Muscle of leg (tissue), 3 donors: ENCODE measurements at regions not wholly inside any gene's neighbourhood (a gene's known extent, or its start where the extent isn't known, plus 50 kb on each side); places are given as distances from the start of the nearest gene placed in this dataset.

Source experiments
- DNase-seq: peaks from one replicate; pipeline ENCODE4 v3.0.0; 2013
- H3K27ac ChIP-seq: one replicate; pipeline ENCODE4 v1.5.1; 2013; ENCODE audit warnings: mild to moderate bottlenecking, low read length, control low read depth
- H3K27me3 ChIP-seq: one replicate; pipeline ENCODE4 v1.6.1; 2013; ENCODE audit warnings: low read length; ENCODE audit not compliant: control insufficient read depth, insufficient read depth
- H3K36me3 ChIP-seq: one replicate; pipeline ENCODE4 v1.6.1; 2013; ENCODE audit warnings: low read length; ENCODE audit not compliant: control insufficient read depth, insufficient read depth
- H3K4me1 ChIP-seq: one replicate; pipeline ENCODE4 v1.6.1; 2013; ENCODE audit warnings: low read length; ENCODE audit not compliant: control insufficient read depth, insufficient read depth
- H3K4me3 ChIP-seq: one replicate; pipeline ENCODE4 v1.5.1; 2013; ENCODE audit warnings: low read length, control low read depth
- H3K9me3 ChIP-seq: replicated peaks from 2 replicates; pipeline ENCODE4 v1.6.1; 2013; ENCODE audit warnings: low read depth, low read length; ENCODE audit not compliant: control insufficient read depth
- WGBS: methylation state at CpG from one replicate; pipeline ENCODE4 v1.1.5; 2013; ENCODE audit warnings: missing lambda C conversion rate; ENCODE audit not compliant: insufficient coverage; 5-methylcytosine and 5-hydroxymethylcytosine counted together

DNA sequence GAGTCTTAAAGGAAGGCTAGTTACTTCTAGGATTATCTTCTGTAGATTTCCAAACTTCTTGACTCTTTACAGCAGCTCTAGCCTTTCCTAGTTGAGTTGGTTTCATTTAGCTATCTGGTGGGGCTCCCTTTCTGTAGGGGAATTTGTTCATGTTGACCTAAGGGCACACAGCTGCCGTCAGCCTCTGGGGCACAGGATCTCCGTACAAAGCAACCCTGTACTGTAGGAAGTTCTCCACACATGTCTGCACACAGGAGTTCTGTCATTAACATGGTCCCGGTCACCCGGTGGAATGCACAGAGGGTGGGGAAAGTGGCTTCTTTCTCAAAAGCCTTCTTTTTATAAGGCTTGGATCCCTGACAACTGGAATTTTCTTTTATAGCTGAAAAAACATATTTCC, 88.7 kb upstream of the TNIK start:
- WGBS, result no CpG with 5 or more reads among the region's 4 CpGs
- peak; percentile 70 for DNase-seq
- peak overlapping the region; percentile 45 for H3K27ac ChIP-seq
- no peak overlapping the region for H3K4me3 ChIP-seq
- no peaks in the 10 kb centered on the region for H3K27me3 ChIP-seq
- no peaks in the 10 kb centered on the region for H3K36me3 ChIP-seq
- H3K4me1 ChIP-seq, result peaks cover 11% of the 10 kb centered on the region
- no peaks in the 10 kb centered on the region for H3K9me3 ChIP-seq

DNA sequence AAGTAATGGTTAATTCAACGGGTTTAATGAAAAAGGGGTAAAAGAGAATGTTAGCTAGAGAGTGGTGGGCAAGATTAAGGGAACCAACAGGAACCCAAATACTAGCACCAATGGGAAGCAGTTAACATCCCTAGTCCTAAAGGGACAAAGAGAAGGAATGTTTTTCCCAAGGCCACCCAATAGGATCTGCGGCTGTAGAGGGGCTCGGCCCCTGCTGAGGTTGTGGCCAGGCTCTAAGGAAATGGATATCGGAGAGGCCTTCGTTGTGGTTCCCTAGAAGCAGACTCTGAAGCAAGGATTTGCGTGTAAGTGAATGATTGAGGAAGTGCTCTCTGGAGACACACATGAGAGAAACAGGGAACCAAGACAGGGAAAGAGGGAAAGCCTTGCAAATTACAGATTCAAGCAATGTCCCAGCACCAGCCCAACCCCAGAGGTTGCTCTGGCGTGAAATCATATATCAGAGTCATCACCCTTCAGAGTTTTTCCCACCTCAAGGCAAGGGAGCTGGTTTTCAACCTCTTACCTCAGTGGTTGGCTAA, 83.6 kb upstream of the TNIK start:
- Histone ChIP-seq H3K27ac (no peak overlapping the region), H3K4me1 (peaks cover 3% of the 10 kb centered on the region), H3K4me3 (no peak overlapping the region), H3K27me3 (no peaks in the 10 kb centered on the region), H3K36me3 (no peaks in the 10 kb centered on the region), H3K9me3 (no peaks in the 10 kb centered on the region)
- DNase-seq, result no peak
- WGBS, result 77% methylated on average over 4 of the region's 7 CpGs

DNA sequence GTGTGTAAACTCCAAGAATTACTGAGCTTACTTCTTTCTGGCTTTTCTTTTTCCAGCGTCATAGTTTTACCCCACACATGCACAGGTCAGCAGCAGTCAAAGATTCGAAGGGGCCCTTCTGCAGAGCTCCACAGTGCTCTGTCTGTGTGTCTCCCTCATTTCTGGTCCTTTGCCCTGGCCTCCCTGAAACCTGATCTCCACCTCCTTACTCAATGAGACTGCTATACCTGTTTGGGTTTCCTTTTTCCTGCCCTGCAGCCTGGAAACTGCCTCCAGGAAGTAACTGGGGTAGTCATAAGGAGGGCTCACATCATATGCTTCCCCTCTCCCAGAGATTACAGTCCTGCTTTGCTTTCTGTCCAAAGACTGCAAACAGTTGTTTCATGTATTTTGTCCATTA, 82.8 kb upstream of the TNIK start:
- WGBS, result 10% methylated on average over 2 of the region's 2 CpGs
- DNase-seq, result no peak
- Histone ChIP-seq H3K4me1 (no peaks in the 10 kb centered on the region), H3K27ac (no peak overlapping the region), H3K4me3 (no peak overlapping the region), H3K36me3 (no peaks in the 10 kb centered on the region), H3K9me3 (no peaks in the 10 kb centered on the region), H3K27me3 (no peaks in the 10 kb centered on the region)

- Histone ChIP-seq H3K27me3 (no peaks in the 10 kb centered on the region), H3K4me3 (no peak overlapping the region), H3K9me3 (no peaks in the 10 kb centered on the region), H3K4me1 (no peaks in the 10 kb centered on the region), H3K36me3 (no peaks in the 10 kb centered on the region), H3K27ac (no peak overlapping the region)
- DNase-seq, result no peak
Observed at GRCh38 chr3:171541647-171542046, 81.4 kb upstream of the TNIK start.

GRCh38 chr3:171541181-171541580, 81.0 kb upstream of the TNIK start:
- Histone ChIP-seq H3K4me1 (no peaks in the 10 kb centered on the region), H3K27ac (no peak overlapping the region), H3K27me3 (no peaks in the 10 kb centered on the region), H3K36me3 (no peaks in the 10 kb centered on the region), H3K9me3 (no peaks in the 10 kb centered on the region), H3K4me3 (no peak overlapping the region)
- no peak for DNase-seq
- WGBS, result no CpG with 5 or more reads among the region's 2 CpGs

- no peak for DNase-seq
- whole genome bisulfite sequencing, result no CpG with 5 or more reads among the region's 2 CpGs
- H3K9me3 ChIP-seq, result no peaks in the 10 kb centered on the region
- no peak overlapping the region for H3K4me3 ChIP-seq
- no peaks in the 10 kb centered on the region for H3K4me1 ChIP-seq
- no peak overlapping the region for H3K27ac ChIP-seq
- H3K36me3 ChIP-seq, result no peaks in the 10 kb centered on the region
- H3K27me3 ChIP-seq, result no peaks in the 10 kb centered on the region
Observed at GRCh38 chr3:171535799-171536198, 75.6 kb upstream of the TNIK start.

- no peaks in the 10 kb centered on the region for H3K36me3 ChIP-seq
Observed at GRCh38 chr3:171535133-171535532, 74.9 kb upstream of the TNIK start.

DNA sequence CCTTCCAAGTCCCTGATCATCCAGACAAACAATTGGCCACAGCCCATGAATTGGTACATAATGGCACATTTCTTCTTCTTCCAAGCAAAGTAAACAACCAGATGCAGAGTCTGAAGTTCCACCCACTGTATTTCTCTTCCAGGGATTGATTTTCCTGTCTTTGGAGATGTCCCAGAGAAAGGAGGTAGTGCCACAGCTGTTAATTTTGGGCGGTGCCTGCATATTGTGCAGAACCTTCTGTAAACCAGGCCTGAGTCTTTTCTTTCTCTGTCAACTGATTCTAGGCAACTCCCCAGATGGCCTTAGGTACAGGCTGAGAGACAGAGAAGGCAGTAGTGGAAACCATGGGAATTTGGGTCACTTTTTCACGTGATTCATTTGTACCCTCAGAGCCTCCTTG, 73.5 kb upstream of the TNIK start:
- DNase-seq, result no peak
- Histone ChIP-seq H3K4me3 (no peak overlapping the region), H3K36me3 (no peaks in the 10 kb centered on the region), H3K27ac (no peak overlapping the region), H3K4me1 (no peaks in the 10 kb centered on the region), H3K9me3 (no peaks in the 10 kb centered on the region), H3K27me3 (no peaks in the 10 kb centered on the region)
- no CpG with 5 or more reads among the region's 2 CpGs for WGBS

More at GRCh38 chr3:171535133-171535532, 74.9 kb upstream of the TNIK start:
- H3K27ac ChIP-seq, result no peak overlapping the region
- no peaks in the 10 kb centered on the region for H3K27me3 ChIP-seq
- no peak for DNase-seq
- H3K4me3 ChIP-seq, result no peak overlapping the region
- H3K4me1 ChIP-seq, result no peaks in the 10 kb centered on the region
- H3K9me3 ChIP-seq, result no peaks in the 10 kb centered on the region
- no CpG with 5 or more reads among the region's 3 CpGs for WGBS

DNA sequence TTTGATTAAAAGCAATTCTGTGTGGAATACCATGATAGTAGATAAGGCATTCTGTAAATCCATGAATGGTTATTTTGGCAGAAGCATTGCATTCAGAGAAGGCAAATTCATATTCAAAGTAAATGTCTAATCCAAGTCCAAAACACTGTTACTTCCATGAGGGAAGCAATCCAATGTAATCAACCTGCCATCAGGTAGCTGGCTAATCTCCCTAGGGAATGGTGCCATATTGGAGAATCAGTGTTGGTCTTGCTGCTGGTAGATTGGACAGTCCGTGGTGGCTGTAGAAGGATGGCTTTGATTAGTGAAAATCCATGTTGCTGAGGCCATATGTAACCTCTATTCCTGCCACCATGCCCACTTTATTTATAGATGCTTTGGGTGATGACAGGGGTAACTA, 72.1 kb upstream of the TNIK start:
- no CpG with 5 or more reads among the region's 1 CpG for whole genome bisulfite sequencing
- no peaks in the 10 kb centered on the region for H3K4me1 ChIP-seq
- H3K4me3 ChIP-seq, result no peak overlapping the region
- no peaks in the 10 kb centered on the region for H3K9me3 ChIP-seq
- DNase-seq, result no peak
- H3K36me3 ChIP-seq, result no peaks in the 10 kb centered on the region
- no peak overlapping the region for H3K27ac ChIP-seq
- H3K27me3 ChIP-seq, result no peaks in the 10 kb centered on the region

GRCh38 chr3:171531716-171532115, 71.5 kb upstream of the TNIK start:
- Histone ChIP-seq H3K4me1 (no peaks in the 10 kb centered on the region), H3K36me3 (no peaks in the 10 kb centered on the region), H3K4me3 (no peak overlapping the region), H3K27me3 (no peaks in the 10 kb centered on the region), H3K9me3 (no peaks in the 10 kb centered on the region), H3K27ac (no peak overlapping the region)
- DNase-seq, result no peak
- 100% methylated on average over 1 of the region's 2 CpGs for WGBS

DNA sequence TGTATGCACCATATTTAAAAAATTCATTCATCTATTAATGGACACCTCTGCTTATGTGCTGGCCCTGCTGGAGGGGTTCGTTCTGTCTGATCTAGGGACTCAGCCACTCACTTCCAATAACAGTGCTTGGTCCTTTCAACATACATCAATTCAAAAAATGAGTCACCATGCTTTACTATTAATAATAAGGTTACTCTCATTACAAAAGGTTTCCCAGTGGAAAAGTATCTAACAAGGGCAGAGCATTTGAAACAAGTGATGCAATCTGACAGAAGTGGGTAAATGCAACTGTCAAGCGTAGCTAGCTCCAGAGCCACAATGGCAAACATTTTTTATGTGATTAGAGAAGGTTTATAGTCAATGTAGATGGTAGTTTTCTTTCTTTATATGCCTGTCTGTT, 67.9 kb upstream of the TNIK start:
- Histone ChIP-seq H3K9me3 (no peaks in the 10 kb centered on the region), H3K27me3 (no peaks in the 10 kb centered on the region), H3K27ac (no peak overlapping the region), H3K36me3 (no peaks in the 10 kb centered on the region), H3K4me1 (no peaks in the 10 kb centered on the region), H3K4me3 (no peak overlapping the region)
- no peak for DNase-seq
- WGBS, result 100% methylated on average over 1 of the region's 2 CpGs
